ELF-1 (cell line): ENCODE measurements at regions not wholly inside any gene's neighbourhood (a gene's known extent, or its start where the extent isn't known, plus 50 kb on each side); places are given as distances from the start of the nearest gene placed in this dataset.

Experiments used
- DNase-seq: peaks from one replicate; pipeline ENCODE4 v3.0.0-alpha.2; 2016; ENCODE audit warnings: low read depth, low spot score

GRCh38 chr15:72920551-72920950 lies 131.7 kb upstream of the NEO1 start:
- DNase-seq = no peak

- DNase-seq = no peak
These were observed 132.3 kb upstream of the NEO1 start for GRCh38 chr15:72919936-72920465.

GRCh38 chr15:72916897-72917296 lies 133.3 kb upstream of the ADPGK start:
- no peak for DNase-seq

- DNase-seq = no peak
These were observed 132.8 kb upstream of the ADPGK start for GRCh38 chr15:72916378-72916777.

- no peak for DNase-seq
These were observed 132.3 kb upstream of the ADPGK start for GRCh38 chr15:72915843-72916242.

- no peak for DNase-seq
These were observed 129.4 kb upstream of the ADPGK start for GRCh38 chr15:72912996-72913395.

- DNase-seq = no peak
These were observed 128.6 kb upstream of the ADPGK start for GRCh38 chr15:72912121-72912520.

GRCh38 chr15:72911626-72912025 lies 128.1 kb upstream of the ADPGK start:
- DNase-seq = no peak

- DNase-seq = no peak
These were observed 125.2 kb upstream of the ADPGK start for GRCh38 chr15:72908713-72909112.

GRCh38 chr15:72907733-72908132 lies 124.2 kb upstream of the ADPGK start:
- DNase-seq = no peak

GRCh38 chr15:72902919-72903260 lies 119.3 kb upstream of the ADPGK start:
- no peak for DNase-seq

- peak; percentile 51 for DNase-seq
These were observed 118.8 kb upstream of the ADPGK start for GRCh38 chr15:72902245-72902918.

GRCh38 chr15:72892986-72893385 lies 109.4 kb upstream of the ADPGK start:
- no peak for DNase-seq

GRCh38 chr15:72890043-72890442 lies 106.5 kb upstream of the ADPGK start:
- no peak for DNase-seq

GRCh38 chr15:72889545-72889944 lies 106.0 kb upstream of the ADPGK start:
- DNase-seq = no peak

- DNase-seq = no peak
These were observed 105.3 kb upstream of the ADPGK start for GRCh38 chr15:72888811-72889210.

GRCh38 chr15:72888211-72888610 lies 104.7 kb upstream of the ADPGK start:
- no peak for DNase-seq

- no peak for DNase-seq
These were observed 103.8 kb upstream of the ADPGK start for GRCh38 chr15:72887376-72887775.

- DNase-seq = no peak
These were observed 100.8 kb upstream of the ADPGK start for GRCh38 chr15:72884311-72884710.

GRCh38 chr15:72873379-72874233 lies 90.0 kb upstream of the ADPGK start:
- no peak for DNase-seq

- no peak for DNase-seq
These were observed 88.7 kb upstream of the ADPGK start for GRCh38 chr15:72872066-72872845.
